Endothelial cell of umbilical vein (primary cell): ENCODE measurements at regions not wholly inside any gene's neighbourhood (a gene's known extent, or its start where the extent isn't known, plus 50 kb on each side); places are given as distances from the start of the nearest gene placed in this dataset.
A peak's percentile ranks its signal among the peaks of the same experiment; 100 is the strongest.

Experiments used
- BruUV-seq: library from RNA; stranded (reverse); fragments of 400-500 nt; replicated peaks from 2 replicates; lab custom pipeline; 2021; lab: Mats Ljungman, UMichigan
- CTCF ChIA-PET: fragments of 300-600, 350-600 bp; sonication (Branson Sonifier 250); formaldehyde crosslinking; loops from one replicate; lab custom pipeline; 2021; ENCODE audit warnings: antibody characterized with exemption, inconsistent platforms; lab: Charles Lee
- POLR2A ChIA-PET: fragments of 300-600, 350-600 bp; sonication (Branson Sonifier 250); formaldehyde crosslinking; loops from one replicate; lab custom pipeline; 2021; ENCODE audit warnings: antibody characterized with exemption, inconsistent platforms; lab: Charles Lee
- DNase-seq: peaks from one replicate; pipeline ENCODE4 v3.0.0-alpha.2; 2011; ENCODE audit warnings: low read depth, low spot score
- FAIRE-seq: peaks from 2 replicates; lab custom pipeline; 2011; peaks lifted over from hg19 to GRCh38; lab: Jason Lieb, UNC
- H2AFZ ChIP-seq: 2 replicates; pipeline ENCODE4 v1.6.0; 2012; ENCODE audit warnings: low read depth, low read length, control low read depth, inconsistent platforms
- H3K27ac ChIP-seq: 2 replicates; pipeline ENCODE4 v1.5.1; 2011; ENCODE audit warnings: low read depth, mild to moderate bottlenecking, control low read depth, low read length, moderate library complexity; ENCODE audit not compliant: insufficient read depth
- H3K27me3 ChIP-seq, 2 experiments: 2 replicates each; pipeline versions ENCODE4 v1.6.0 to v1.6.1; 2011; ENCODE audit warnings: low read length in 2 of 2, mixed read lengths in 1 of 2; ENCODE audit not compliant: control insufficient read depth in 2 of 2, insufficient read depth in 2 of 2
- H3K36me3 ChIP-seq, 2 experiments: 2 replicates in 1 of 2; 3 replicates in 1 of 2; pipeline ENCODE4 v1.5.1; 2011; ENCODE audit warnings: low read length in 2 of 2, mild to moderate bottlenecking in 1 of 2, moderate library complexity in 1 of 2; ENCODE audit not compliant: control insufficient read depth in 2 of 2, insufficient read depth in 2 of 2; ENCODE audit errors: extremely low read depth in 1 of 2
- H3K4me1 ChIP-seq: 3 replicates; pipeline ENCODE4 v1.5.1; 2011; ENCODE audit warnings: mild to moderate bottlenecking, low read length; ENCODE audit not compliant: control insufficient read depth, insufficient read depth; ENCODE audit errors: extremely low read depth
- H3K4me2 ChIP-seq: 2 replicates; pipeline ENCODE4 v1.6.1; 2011; ENCODE audit warnings: low read length, control low read depth, mixed read lengths; ENCODE audit not compliant: insufficient read depth
- H3K4me3 ChIP-seq, 3 experiments: fragments of 200-600 bp in 1 of 3; sonication (generic), shearing (Covaris generic) in 1 of 3; replicated peaks in 1 of 3; 2 replicates each; pipeline ENCODE4 v1.5.1; 2011 to 2016; ENCODE audit warnings: control low read depth in 3 of 3, low read length in 3 of 3, mild to moderate bottlenecking in 2 of 3, inconsistent platforms in 1 of 3, low read depth in 1 of 3, moderate library complexity in 1 of 3; ENCODE audit not compliant: insufficient read depth in 1 of 3
- H3K79me2 ChIP-seq: 2 replicates; pipeline ENCODE4 v1.6.0; 2012; ENCODE audit warnings: low read length, inconsistent platforms; ENCODE audit not compliant: control insufficient read depth, insufficient read depth
- H3K9ac ChIP-seq: replicated peaks from 2 replicates; pipeline ENCODE3; 2011; ENCODE audit warnings: low read length, control low read depth; ENCODE audit not compliant: insufficient read depth; ENCODE audit errors: extremely low read depth
- H3K9me1 ChIP-seq: replicated peaks from 3 replicates; pipeline ENCODE4 v1.6.0; 2011; ENCODE audit warnings: mild to moderate bottlenecking, low read length; ENCODE audit not compliant: control insufficient read depth, insufficient read depth; ENCODE audit errors: extremely low read depth
- H3K9me3 ChIP-seq: replicated peaks from 2 replicates; pipeline ENCODE4 v1.5.1; 2012; ENCODE audit warnings: low read length, inconsistent platforms; ENCODE audit not compliant: control insufficient read depth, insufficient read depth
- H4K20me1 ChIP-seq: replicated peaks from 2 replicates; pipeline ENCODE3; 2011; ENCODE audit warnings: mild to moderate bottlenecking, low read length; ENCODE audit not compliant: control insufficient read depth, insufficient read depth; ENCODE audit errors: extremely low read depth
- EZH2 ChIP-seq: IDR thresholded peaks from 2 replicates; pipeline ENCODE4 v1.6.1; 2012; ENCODE audit warnings: borderline replicate concordance, low read depth, mild to moderate bottlenecking, moderate library complexity, low read length, inconsistent platforms; ENCODE audit not compliant: severe bottlenecking
- FOS ChIP-seq: IDR thresholded peaks from 2 replicates; pipeline ENCODE4 v1.6.1; 2011; ENCODE audit warnings: mild to moderate bottlenecking, low read length, moderate library complexity, borderline replicate concordance; ENCODE audit not compliant: insufficient read depth
- GATA2 ChIP-seq: IDR thresholded peaks from 2 replicates; pipeline ENCODE4 v1.7.0; 2011; ENCODE audit warnings: low read depth, mild to moderate bottlenecking, moderate library complexity, mixed read lengths, low read length; ENCODE audit not compliant: insufficient read length, insufficient read depth
- JUN ChIP-seq: IDR thresholded peaks from 2 replicates; pipeline ENCODE4 v1.6.1; 2011; ENCODE audit warnings: borderline replicate concordance, low read depth; ENCODE audit not compliant: insufficient read length, insufficient read depth
- POLR2A ChIP-seq: IDR thresholded peaks from 2 replicates; pipeline ENCODE4 v1.6.1; 2012; ENCODE audit warnings: low read depth, mild to moderate bottlenecking, control low read depth, low read length
- POLR2AphosphoS5 ChIP-seq: IDR thresholded peaks from 2 replicates; pipeline ENCODE4 v1.6.1; 2012; ENCODE audit warnings: low read depth, mild to moderate bottlenecking, control low read depth, low read length, moderate library complexity; ENCODE audit not compliant: insufficient read depth
- dilution Hi-C: fragments of 300-500 bp; cut with MboI; formaldehyde crosslinking; loops from one replicate; pipeline ENCODE4 v1.15.0; 2019; ENCODE audit warnings: low sequenced_read_pairs; ENCODE audit not compliant: extremely low pct_ligation_motif_present
- intact Hi-C: fragments of 100-400 bp; cut with micrococcal nuclease; formaldehyde crosslinking; loops from one replicate; pipeline ENCODE4 v1.10.0; 2022

DNA sequence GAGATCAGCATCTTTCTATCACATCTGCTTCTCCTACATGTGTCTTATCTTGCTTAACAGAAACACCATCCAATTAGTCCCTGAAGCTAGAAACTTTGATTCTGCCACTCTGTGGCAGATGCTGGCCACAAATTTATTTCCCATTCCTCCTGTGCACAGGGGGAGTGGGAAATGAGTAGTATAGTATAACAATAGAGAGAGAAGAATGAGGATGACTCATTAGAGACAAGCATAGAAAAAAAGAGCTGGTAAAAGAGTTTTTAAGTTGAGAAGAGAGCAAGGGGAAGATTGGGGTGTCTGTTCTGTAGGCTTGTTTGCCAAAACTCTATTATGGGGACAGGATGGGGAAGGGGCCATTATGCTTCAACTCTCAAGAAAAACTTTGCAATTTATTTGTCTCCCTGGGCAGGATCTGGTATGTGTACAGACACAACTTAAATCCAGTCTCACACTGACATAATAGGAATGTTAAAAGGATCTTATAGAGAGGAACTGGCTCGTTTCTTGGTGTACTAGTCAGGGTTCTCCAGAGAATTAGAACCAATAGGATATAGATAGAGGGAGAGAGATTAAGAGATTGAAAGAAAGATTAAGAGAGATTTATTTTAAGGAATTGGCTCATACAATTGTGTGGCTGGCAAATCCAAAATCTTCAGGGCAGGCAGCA, 142.6 kb upstream of the CPSF6 start:
- Histone ChIP-seq H3K36me3 (no peaks in the 10 kb centered on the region), H3K4me2 (peak overlapping the region; percentile 42), H3K4me1 (peaks cover 27% of the 10 kb centered on the region), H3K79me2 (no peaks in the 10 kb centered on the region), H3K9me3 (no peaks in the 10 kb centered on the region), H3K9me1 (no peaks in the 10 kb centered on the region), H2AFZ (no peak overlapping the region), H3K27ac (peak overlapping the region; percentile 48), H3K4me3 (no peak overlapping the region), H4K20me1 (no peaks in the 10 kb centered on the region), H3K9ac (no peak overlapping the region), H3K27me3 (peaks cover 16 to 21% of the 10 kb centered on the region in 2 experiments)
- FAIRE-seq (no peak), DNase-seq (peak; percentile 86)
- ChIA-PET CTCF (interaction anchor here (0.6 to 1.6 kb wide), 5 partner anchors 9 to 157 kb away, joined by 3 to 7 read pairs (median 4); no protein-coding TSS in a partner anchor), POLR2A (no interaction called here)
- peak; percentile 79 for TF ChIP-seq JUN
- peak; percentile 66 for TF ChIP-seq GATA2
- TF ChIP-seq FOS, result peak; percentile 87
- no peak for TF ChIP-seq POLR2A
- TF ChIP-seq EZH2, result no peak
- TF ChIP-seq POLR2AphosphoS5, result no peak
- intact Hi-C loops (loop anchor here (1.0 to 2.0 kb wide), 2 partner anchors 27 to 58 kb away; no protein-coding TSS in a partner anchor), dilution Hi-C loops (no loop called here)
- no TSS peak for BruUV-seq
